Esophagus squamous epithelium (tissue), 4 donors: ENCODE measurements at regions not wholly inside any gene's neighbourhood (a gene's known extent, or its start where the extent isn't known, plus 50 kb on each side); places are given as distances from the start of the nearest gene placed in this dataset.

ENCODE experiments used
- CTCF ChIP-seq, 6 experiments: fragments of 450-650 bp in 4 of 6; fragments of 200-600 bp in 2 of 6; sonication (generic) in 2 of 6; IDR thresholded peaks; one replicate each; pipeline ENCODE4 v1.5.1; 2016 to 2019; ENCODE audit warnings: antibody characterized with exemption in 6 of 6, mild to moderate bottlenecking in 4 of 6, moderate library complexity in 4 of 6
- POLR2A ChIP-seq, 4 donors: fragments of 450-650 bp; IDR thresholded peaks; one replicate each; pipeline ENCODE4 v1.6.1; 2017; ENCODE audit warnings: antibody characterized with exemption in 4 of 4, mild to moderate bottlenecking in 4 of 4, moderate library complexity in 3 of 4

GRCh38 chr20:39458452-39458851 is 496.3 kb downstream of the DHX35 start:
- no peak for TF ChIP-seq POLR2A (IDR thresholded peaks at IDR 0.05)
- no peak for TF ChIP-seq CTCF (IDR thresholded peaks at IDR 0.05)
